GM20000 (cell line): ENCODE measurements at regions not wholly inside any gene's neighbourhood (a gene's known extent, or its start where the extent isn't known, plus 50 kb on each side); places are given as distances from the start of the nearest gene placed in this dataset.

ENCODE experiments used
- DNase-seq: peaks from one replicate; pipeline ENCODE4 v3.0.0; 2012; ENCODE audit warnings: low spot score
- TF ChIP-seq, protein P1 (sequence below): IDR thresholded peaks from 2 replicates; pipeline ENCODE4 v1.5.1; 2012; ENCODE audit warnings: mild to moderate bottlenecking, control low read depth; ENCODE audit errors: extremely low read depth, missing control alignments

GRCh38 chr18:28824183-28824574, 647.2 kb upstream of the CDH2 start:
- no peak for DNase-seq
- TF ChIP-seq, protein P1, sequence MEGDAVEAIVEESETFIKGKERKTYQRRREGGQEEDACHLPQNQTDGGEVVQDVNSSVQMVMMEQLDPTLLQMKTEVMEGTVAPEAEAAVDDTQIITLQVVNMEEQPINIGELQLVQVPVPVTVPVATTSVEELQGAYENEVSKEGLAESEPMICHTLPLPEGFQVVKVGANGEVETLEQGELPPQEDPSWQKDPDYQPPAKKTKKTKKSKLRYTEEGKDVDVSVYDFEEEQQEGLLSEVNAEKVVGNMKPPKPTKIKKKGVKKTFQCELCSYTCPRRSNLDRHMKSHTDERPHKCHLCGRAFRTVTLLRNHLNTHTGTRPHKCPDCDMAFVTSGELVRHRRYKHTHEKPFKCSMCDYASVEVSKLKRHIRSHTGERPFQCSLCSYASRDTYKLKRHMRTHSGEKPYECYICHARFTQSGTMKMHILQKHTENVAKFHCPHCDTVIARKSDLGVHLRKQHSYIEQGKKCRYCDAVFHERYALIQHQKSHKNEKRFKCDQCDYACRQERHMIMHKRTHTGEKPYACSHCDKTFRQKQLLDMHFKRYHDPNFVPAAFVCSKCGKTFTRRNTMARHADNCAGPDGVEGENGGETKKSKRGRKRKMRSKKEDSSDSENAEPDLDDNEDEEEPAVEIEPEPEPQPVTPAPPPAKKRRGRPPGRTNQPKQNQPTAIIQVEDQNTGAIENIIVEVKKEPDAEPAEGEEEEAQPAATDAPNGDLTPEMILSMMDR = no peak

GRCh38 chr18:28823506-28824182, 646.7 kb upstream of the CDH2 start:
- TF ChIP-seq, protein P1 = no peak
- DNase-seq = no peak

DNA sequence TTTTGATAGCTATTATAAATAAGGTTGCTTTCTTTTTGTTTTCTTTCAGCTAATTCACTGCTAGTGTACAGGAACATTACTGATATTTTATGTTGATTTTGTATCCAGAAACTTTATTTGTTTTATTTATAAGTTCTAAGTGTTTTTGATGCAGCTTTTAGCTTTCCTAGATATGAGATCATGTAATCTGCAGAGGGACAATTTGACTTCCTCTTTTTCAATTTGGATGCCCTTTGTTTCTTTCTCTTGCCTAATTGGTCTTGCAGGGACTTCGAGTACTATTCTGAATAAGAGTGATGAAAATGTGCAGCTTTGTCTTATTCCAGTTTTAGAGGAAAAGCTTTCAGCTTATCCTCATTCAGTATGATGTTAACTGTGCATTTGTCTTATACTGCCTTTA, 643.4 kb upstream of the CDH2 start:
- no peak for DNase-seq

DNA sequence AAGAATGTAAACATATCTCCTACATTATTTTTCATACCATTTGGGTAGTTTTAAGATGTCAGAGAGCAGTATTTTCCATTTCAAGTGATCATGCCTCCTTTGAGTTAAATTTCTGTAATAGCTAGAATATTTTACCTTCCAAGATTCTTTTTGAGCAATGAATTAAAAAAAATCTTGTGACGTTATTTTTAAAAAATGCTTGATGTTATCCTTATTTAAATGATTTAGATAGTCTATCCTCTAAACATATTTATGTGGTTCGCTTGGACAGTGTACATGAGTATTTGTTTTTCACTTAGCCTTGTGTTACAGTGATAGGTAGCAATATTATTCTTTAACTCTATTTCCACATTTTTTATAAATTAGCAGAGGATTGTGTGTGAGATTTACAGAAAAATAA, 639.2 kb upstream of the CDH2 start:
- no peak for DNase-seq
- TF ChIP-seq, protein P1 = no peak

More for the DNA sequence above, 643.4 kb upstream of the CDH2 start:
- TF ChIP-seq, protein P1 = no peak

- TF ChIP-seq, protein P1 = no peak
Observed at GRCh38 chr18:28814365-28814764, 637.4 kb upstream of the CDH2 start.

DNA sequence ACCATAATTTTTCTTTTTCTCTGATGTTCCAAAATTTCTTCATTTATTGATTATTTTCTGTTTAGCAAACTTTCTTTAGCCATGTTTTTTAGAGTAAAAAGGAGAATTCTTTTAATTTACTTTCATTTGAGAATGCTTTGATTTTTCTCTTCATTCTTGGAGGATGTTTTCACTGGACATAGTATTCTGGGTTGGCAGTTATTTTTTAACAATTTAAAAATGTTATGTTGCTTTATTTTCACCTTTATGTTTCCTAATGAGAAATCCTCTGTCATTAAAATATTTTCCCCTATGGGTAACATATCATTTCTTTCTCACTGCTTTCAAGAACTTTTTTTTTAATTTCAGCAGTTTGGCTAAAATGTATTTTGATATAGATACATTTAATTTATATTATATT, 631.4 kb upstream of the CDH2 start:
- no peak for DNase-seq
- TF ChIP-seq, protein P1 = no peak

More at GRCh38 chr18:28814365-28814764, 637.4 kb upstream of the CDH2 start:
- no peak for DNase-seq

- DNase-seq = no peak
Observed at GRCh38 chr18:28805491-28805890, 628.6 kb upstream of the CDH2 start.

More at GRCh38 chr18:28805491-28805890, 628.6 kb upstream of the CDH2 start:
- TF ChIP-seq, protein P1 = no peak
